Hepatocyte (in vitro differentiated cells): ENCODE measurements at regions not wholly inside any gene's neighbourhood (a gene's known extent, or its start where the extent isn't known, plus 50 kb on each side); places are given as distances from the start of the nearest gene placed in this dataset.

Experiments used
- DNase-seq: peaks from one replicate; pipeline ENCODE4 v3.0.0-alpha.2; 2016; ENCODE audit warnings: low spot score
- H2AFZ ChIP-seq: fragments of 200-600 bp; sonication (generic); 2 replicates; pipeline ENCODE4 v1.6.0; 2016; ENCODE audit warnings: antibody characterized with exemption, mild to moderate bottlenecking
- H3K27ac ChIP-seq: fragments of 200-600 bp; sonication (generic); 2 replicates; pipeline ENCODE4 v1.5.1; 2016; ENCODE audit warnings: mild to moderate bottlenecking
- H3K27me3 ChIP-seq: fragments of 200-600 bp; sonication (generic); 2 replicates; pipeline ENCODE4 v1.6.1; 2016
- H3K36me3 ChIP-seq: fragments of 200-600 bp; sonication (generic); replicated peaks from 2 replicates; pipeline ENCODE4 v1.5.1; 2016; ENCODE audit warnings: low read depth; ENCODE audit not compliant: insufficient read depth
- H3K4me1 ChIP-seq: fragments of 200-600 bp; sonication (generic); 2 replicates; pipeline ENCODE4 v1.5.1; 2016; ENCODE audit warnings: mild to moderate bottlenecking, moderate library complexity; ENCODE audit not compliant: insufficient read depth
- H3K4me2 ChIP-seq: fragments of 200-600 bp; sonication (generic); 2 replicates; pipeline ENCODE4 v1.6.0; 2016
- H3K4me3 ChIP-seq: fragments of 200-600 bp; sonication (generic); 2 replicates; pipeline ENCODE4 v1.5.1; 2016; ENCODE audit warnings: mild to moderate bottlenecking
- H3K79me2 ChIP-seq: fragments of 200-600 bp; sonication (generic); 2 replicates; pipeline ENCODE4 v1.6.0; 2017; ENCODE audit warnings: mild to moderate bottlenecking
- H3K9me2 ChIP-seq: fragments of 200-600 bp; sonication (generic); replicated peaks from 2 replicates; pipeline ENCODE4 v1.6.0; 2017; ENCODE audit warnings: mild to moderate bottlenecking; ENCODE audit not compliant: insufficient read depth
- H3K9me3 ChIP-seq: fragments of 200-600 bp; sonication (generic); 2 replicates; pipeline ENCODE4 v1.5.1; 2016; ENCODE audit warnings: low read depth, mild to moderate bottlenecking
- H4K20me1 ChIP-seq: fragments of 200-600 bp; sonication (generic); 2 replicates; pipeline ENCODE4 v1.6.0; 2016; ENCODE audit warnings: mild to moderate bottlenecking; ENCODE audit not compliant: insufficient read depth, poor library complexity, severe bottlenecking
- CTCF ChIP-seq: fragments of 200-600 bp; sonication (generic); IDR thresholded peaks from 2 replicates; pipeline ENCODE4 v1.5.1; 2016; ENCODE audit warnings: antibody characterized with exemption, mild to moderate bottlenecking; ENCODE audit not compliant: poor library complexity
- EZH2 ChIP-seq: fragments of 200-600 bp; sonication (generic); IDR thresholded peaks from 2 replicates; pipeline ENCODE4 v1.6.1; 2016; ENCODE audit warnings: antibody characterized with exemption, mild to moderate bottlenecking, borderline replicate concordance
- EZH2phosphoT487 ChIP-seq: fragments of 200-600 bp; sonication (generic); IDR thresholded peaks from one replicate; pipeline ENCODE4 v1.6.1; 2018; ENCODE audit warnings: antibody characterized with exemption, mild to moderate bottlenecking, low read depth, moderate library complexity; ENCODE audit not compliant: unreplicated experiment, severe bottlenecking
- WGBS: methylation state at CpG from one replicate; pipeline ENCODE4 v1.1.6; 2016; ENCODE audit warnings: low lambda C conversion rate; ENCODE audit errors: missing lambda C conversion rate; 5-methylcytosine and 5-hydroxymethylcytosine counted together

GRCh38 chr4:148883435-148883834 is 441.2 kb upstream of the NR3C2 start:
- no peaks in the 10 kb centered on the region for H3K36me3 ChIP-seq
- H3K9me3 ChIP-seq, result no peaks in the 10 kb centered on the region
- no peak for DNase-seq
- TF ChIP-seq EZH2 (no peak), EZH2phosphoT487 (no peak), CTCF (no peak)
- H3K4me2 ChIP-seq, result no peak overlapping the region
- no peaks in the 10 kb centered on the region for H3K4me1 ChIP-seq
- H3K4me3 ChIP-seq, result no peak overlapping the region
- H3K9me2 ChIP-seq, result no peaks in the 10 kb centered on the region
- no peak overlapping the region for H2AFZ ChIP-seq
- H3K27ac ChIP-seq, result no peak overlapping the region
- H4K20me1 ChIP-seq, result no peaks in the 10 kb centered on the region
- no peaks in the 10 kb centered on the region for H3K79me2 ChIP-seq
- 100% methylated on average over 1 of the region's 1 CpG for WGBS
- H3K27me3 ChIP-seq, result no peaks in the 10 kb centered on the region

GRCh38 chr4:148881860-148882643 is 439.8 kb upstream of the NR3C2 start:
- 41% methylated on average over 5 of the region's 5 CpGs for WGBS
- no peak for DNase-seq
- Histone ChIP-seq H3K79me2 (no peaks in the 10 kb centered on the region), H3K9me2 (no peaks in the 10 kb centered on the region), H4K20me1 (no peaks in the 10 kb centered on the region), H3K9me3 (no peaks in the 10 kb centered on the region), H3K27me3 (no peaks in the 10 kb centered on the region), H3K4me2 (peak overlapping the region; percentile 30), H3K36me3 (no peaks in the 10 kb centered on the region), H3K4me1 (no peaks in the 10 kb centered on the region), H2AFZ (no peak overlapping the region), H3K27ac (no peak overlapping the region), H3K4me3 (no peak overlapping the region)
- no peak for TF ChIP-seq EZH2phosphoT487
- TF ChIP-seq EZH2, result no peak
- no peak for TF ChIP-seq CTCF

- Histone ChIP-seq H3K27ac (no peak overlapping the region), H3K9me3 (no peaks in the 10 kb centered on the region), H3K4me1 (no peaks in the 10 kb centered on the region), H3K79me2 (no peaks in the 10 kb centered on the region), H3K9me2 (no peaks in the 10 kb centered on the region), H2AFZ (no peak overlapping the region), H3K4me3 (no peak overlapping the region), H3K4me2 (no peak overlapping the region), H4K20me1 (no peaks in the 10 kb centered on the region), H3K36me3 (no peaks in the 10 kb centered on the region), H3K27me3 (no peaks in the 10 kb centered on the region)
- 5% methylated on average over 2 of the region's 2 CpGs for WGBS
- peak; percentile 28 for DNase-seq
- TF ChIP-seq EZH2, result no peak
- peak; percentile 22 for TF ChIP-seq CTCF
- no peak for TF ChIP-seq EZH2phosphoT487
Observed at GRCh38 chr4:148874331-148874730, 432.1 kb upstream of the NR3C2 start.
